Testis (tissue), 2 donors: ENCODE measurements at regions not wholly inside any gene's neighbourhood (a gene's known extent, or its start where the extent isn't known, plus 50 kb on each side); places are given as distances from the start of the nearest gene placed in this dataset.
A peak's percentile ranks its signal among the peaks of the same experiment; 100 is the strongest.

Experiments used
- DNase-seq: peaks from one replicate; pipeline ENCODE4 v3.0.0-alpha.2; 2019
- H3K27ac ChIP-seq, 2 donors: fragments of 200-600 bp; sonication (generic); one replicate each; pipeline ENCODE4 v1.5.1; 2019
- H3K27me3 ChIP-seq: fragments of 200-600 bp; sonication (generic); one replicate; pipeline ENCODE4 v1.5.1; 2019
- H3K36me3 ChIP-seq: fragments of 200-600 bp; sonication (generic); one replicate; pipeline ENCODE4 v1.5.1; 2017; ENCODE audit warnings: low read depth; ENCODE audit errors: missing control alignments
- H3K4me1 ChIP-seq: fragments of 200-600 bp; sonication (generic); one replicate; pipeline ENCODE4 v1.5.1; 2019
- H3K4me3 ChIP-seq, 2 donors: fragments of 200-600 bp; sonication (generic); one replicate each; pipeline ENCODE4 v1.5.1; 2017 to 2019
- H3K9me3 ChIP-seq: fragments of 200-600 bp; sonication (generic); one replicate; pipeline ENCODE4 v1.5.1; 2017
- CTCF ChIP-seq, 3 experiments: fragments of 450-650 bp in 2 of 3; fragments of 200-600 bp in 1 of 3; sonication (generic) in 1 of 3; IDR thresholded peaks; one replicate each; pipeline ENCODE4 v1.5.1; 2016 to 2019; ENCODE audit warnings: antibody characterized with exemption in 3 of 3, mild to moderate bottlenecking in 2 of 3, moderate library complexity in 1 of 3
- POLR2A ChIP-seq: fragments of 450-650 bp; IDR thresholded peaks from one replicate; pipeline ENCODE4 v1.6.1; 2017; ENCODE audit warnings: antibody characterized with exemption, mild to moderate bottlenecking, moderate library complexity
- WGBS, 2 donors: methylation state at CpG; one replicate each; pipeline ENCODE4 v1.1.5; 2018; 5-methylcytosine and 5-hydroxymethylcytosine counted together
- intact Hi-C: fragments of 100-400 bp; cut with DNase I; formaldehyde crosslinking; loops from one replicate; pipeline ENCODE4 v1.15.1; 2023; ENCODE audit warnings: low total_unique reads

GRCh38 chr21:29436143-29436542 is 137.4 kb downstream of the BACH1 start:
- no peaks in the 10 kb centered on the region for H3K4me1 ChIP-seq
- intact Hi-C loops = no loop called here
- H3K4me3 ChIP-seq = no peak overlapping the region
- peak; percentile 15 for DNase-seq
- no peaks in the 10 kb centered on the region for H3K36me3 ChIP-seq
- no peaks in the 10 kb centered on the region for H3K27me3 ChIP-seq
- TF ChIP-seq POLR2A (no peak), CTCF (IDR thresholded peaks at IDR 0.05) (no peak)
- no peak overlapping the region for H3K27ac ChIP-seq
- 55 to 62% methylated on average over 5 of the region's 5 CpGs for WGBS, 2 donors
- H3K9me3 ChIP-seq = no peaks in the 10 kb centered on the region

DNA sequence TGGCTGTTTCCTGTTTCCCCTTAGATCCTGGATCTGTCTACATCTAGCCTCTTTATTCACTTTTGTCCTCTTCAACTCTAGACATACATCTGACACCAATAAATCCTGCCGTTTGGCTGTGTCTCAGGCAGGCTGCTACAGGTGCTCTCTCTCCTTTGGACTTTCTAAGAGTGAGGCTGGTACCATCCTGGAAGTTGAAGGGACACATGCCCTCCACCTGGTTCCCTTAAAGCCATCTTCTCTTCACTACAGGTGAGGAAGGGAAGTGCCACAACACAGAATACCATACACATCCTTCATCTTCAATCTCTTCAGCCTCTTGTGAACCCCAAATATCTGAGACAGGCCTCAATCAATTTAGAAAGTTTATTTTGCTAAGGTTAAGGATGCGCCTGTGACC is 137.9 kb downstream of the BACH1 start:
- WGBS, 2 donors = 92 to 94% methylated on average over 2 of the region's 2 CpGs
- no peak for TF ChIP-seq POLR2A
- no peak for TF ChIP-seq CTCF (IDR thresholded peaks at IDR 0.05)
- H3K4me1 ChIP-seq = no peaks in the 10 kb centered on the region
- H3K27me3 ChIP-seq = no peaks in the 10 kb centered on the region
- no peaks in the 10 kb centered on the region for H3K36me3 ChIP-seq
- intact Hi-C loops = no loop called here
- no peak overlapping the region for H3K4me3 ChIP-seq
- H3K9me3 ChIP-seq = no peaks in the 10 kb centered on the region
- no peak for DNase-seq
- no peak overlapping the region for H3K27ac ChIP-seq

- Histone ChIP-seq H3K27ac (no peak overlapping the region), H3K4me3 (no peak overlapping the region), H3K9me3 (no peaks in the 10 kb centered on the region), H3K36me3 (no peaks in the 10 kb centered on the region), H3K4me1 (no peaks in the 10 kb centered on the region), H3K27me3 (no peaks in the 10 kb centered on the region)
- TF ChIP-seq POLR2A = no peak
- TF ChIP-seq CTCF (IDR thresholded peaks at IDR 0.05) = no peak
- no peak for DNase-seq
- 68 to 80% methylated on average over 3 of the region's 3 CpGs for WGBS, 2 donors
- intact Hi-C loops = no loop called here
Measured at GRCh38 chr21:29441651-29442050, 142.9 kb downstream of the BACH1 start.

DNA sequence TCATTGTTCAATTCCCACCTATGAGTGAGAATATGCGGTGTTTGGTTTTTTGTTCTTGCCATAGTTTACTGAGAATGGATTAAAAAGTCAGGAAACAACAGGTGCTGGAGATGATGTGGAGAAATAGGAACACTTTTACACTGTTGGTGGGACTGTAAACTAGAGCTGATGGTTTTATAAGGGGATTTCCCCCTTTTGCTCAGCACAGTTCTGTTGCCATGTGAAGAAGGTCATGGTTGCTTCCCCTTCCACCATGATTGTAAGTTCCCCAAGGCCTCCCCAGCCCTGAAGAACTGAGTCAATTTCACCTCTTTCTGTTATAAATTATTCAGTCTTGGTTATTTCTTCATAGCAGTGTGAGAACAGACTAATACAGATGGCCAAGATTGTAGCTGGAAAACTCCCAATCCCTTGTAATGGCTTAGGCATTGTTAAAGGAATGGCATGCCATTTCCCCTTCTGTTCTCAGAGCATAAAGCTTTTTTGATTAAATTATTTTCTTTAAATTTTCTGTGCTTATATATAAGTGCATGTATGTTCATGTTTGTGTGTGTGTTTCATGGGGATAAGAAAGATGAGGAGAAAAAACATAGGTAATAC is 144.8 kb downstream of the BACH1 start:
- H3K27ac ChIP-seq = no peak overlapping the region

More for the DNA sequence above, 144.8 kb downstream of the BACH1 start:
- TF ChIP-seq CTCF (IDR thresholded peaks at IDR 0.05) (no peak), POLR2A (no peak)
- no peak for DNase-seq
- H3K27me3 ChIP-seq = no peaks in the 10 kb centered on the region
- intact Hi-C loops = no loop called here
- WGBS, 2 donors = 93 to 100% methylated on average over 1 of the region's 1 CpG
- H3K4me3 ChIP-seq = no peak overlapping the region
- no peaks in the 10 kb centered on the region for H3K9me3 ChIP-seq
- no peaks in the 10 kb centered on the region for H3K4me1 ChIP-seq
- H3K36me3 ChIP-seq = no peaks in the 10 kb centered on the region
